ENCODE measurements at regions not wholly inside any gene's neighbourhood (a gene's known extent, or its start where the extent isn't known, plus 50 kb on each side); places are given as distances from the start of the nearest gene placed in this dataset.

DNA sequence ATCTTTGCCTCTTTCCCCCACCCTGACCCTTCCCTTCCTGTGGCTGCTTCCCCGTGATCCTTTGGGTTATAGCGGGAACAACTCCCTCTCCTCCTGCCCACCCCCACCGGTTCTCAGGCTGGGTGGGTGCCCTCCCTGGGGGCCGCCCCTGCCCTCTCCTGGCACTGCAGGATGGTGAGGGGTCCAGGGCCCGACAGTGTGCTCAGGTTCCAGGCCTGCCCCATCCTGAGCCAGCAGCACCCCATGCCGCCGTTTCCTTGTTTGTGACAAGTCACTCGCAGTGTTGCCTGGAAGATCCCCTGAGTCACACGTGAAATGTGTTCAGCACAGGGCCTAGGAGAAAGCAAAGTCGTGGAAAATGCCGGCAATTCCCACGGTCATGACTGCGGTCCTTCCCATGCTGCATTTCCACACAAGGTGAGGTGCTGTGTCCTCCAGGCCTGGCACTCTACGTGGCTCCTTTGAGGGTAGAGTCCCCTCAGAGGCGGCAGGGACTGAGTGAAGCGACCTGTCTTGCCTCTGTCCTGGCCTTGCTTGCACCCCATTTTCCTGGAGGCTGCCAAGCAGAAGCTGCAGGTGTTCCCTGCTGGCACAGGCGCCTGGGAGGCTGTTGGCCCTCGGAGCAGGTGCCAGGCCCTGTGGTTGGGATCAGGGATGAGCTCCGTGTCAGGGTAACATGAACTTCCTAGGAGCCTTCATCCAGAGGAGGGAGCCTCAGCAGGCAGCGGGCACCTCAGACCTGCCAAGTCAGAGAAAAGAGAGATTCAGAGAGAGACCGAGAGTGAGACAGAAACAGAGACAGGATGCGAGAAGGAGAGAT lies 80.5 kb upstream of the LINC01488 start:
- no peaks in the 10 kb centered on the region for H3K27me3 ChIP-seq (ENCODE audit: control insufficient read depth in 3 of 3, insufficient read depth in 3 of 3, low read depth in 1 of 3, low read length in 3 of 3)
- WGBS, 2 donors (ENCODE audit: extremely low coverage in 2 of 2, insufficient read length in 2 of 2, insufficient replicate concordance in 1 of 2) = no CpG with 5 or more reads among the region's 22 CpGs
- peak overlapping the region; percentile 70 for H3K4ac ChIP-seq (ENCODE audit: low read length)
- H3K9ac ChIP-seq (ENCODE audit: low read depth, low read length, poor library complexity) = no peak overlapping the region
- no peak overlapping the region for H3K4me2 ChIP-seq (ENCODE audit: insufficient read depth, low read length, poor library complexity, severe bottlenecking)
- H2BK12ac ChIP-seq (ENCODE audit: low read length) = no peak overlapping the region
- H3K79me1 ChIP-seq (ENCODE audit: low read depth, low read length) = no peaks in the 10 kb centered on the region
- H3K27ac ChIP-seq (replicated peaks; ENCODE audit: low read length) = no peak overlapping the region
- H2BK120ac ChIP-seq (ENCODE audit: low read depth, low read length) = no peak overlapping the region
- H3K18ac ChIP-seq (ENCODE audit: low read length) = peak overlapping the region; percentile 86
- no peak overlapping the region for H2AFZ ChIP-seq (ENCODE audit: low read length)
- H2AK5ac ChIP-seq (ENCODE audit: low read depth, low read length) = peak overlapping the region; percentile 67
- no peak overlapping the region for H3K14ac ChIP-seq (ENCODE audit: low read length)
- peak overlapping the region; percentile 27 for H2BK5ac ChIP-seq (ENCODE audit: low read length)
- no peak overlapping the region for H3K4me3 ChIP-seq (ENCODE audit: low read length in 2 of 2)
- DNase-seq (ENCODE audit: low spot score) = no peak
- H4K8ac ChIP-seq (ENCODE audit: low read depth, low read length) = no peak overlapping the region
- H3K23ac ChIP-seq (ENCODE audit: low read depth, low read length, poor library complexity) = peak overlapping the region; percentile 5
- H4K91ac ChIP-seq (ENCODE audit: low read depth, low read length, poor library complexity) = no peak overlapping the region
- H2BK15ac ChIP-seq (ENCODE audit: low read length) = peak overlapping the region; percentile 49
- no peaks in the 10 kb centered on the region for H3K36me3 ChIP-seq (replicated peaks in 1 of 2; ENCODE audit: control insufficient read depth in 2 of 2, insufficient read depth in 2 of 2, low read length in 2 of 2)
- H3K9me3 ChIP-seq (replicated peaks in 1 of 2; ENCODE audit: control insufficient read depth in 2 of 2, insufficient read depth in 1 of 2, low read depth in 1 of 2, low read length in 2 of 2) = peaks cover 6 to 12% of the 10 kb centered on the region in 2 donors
- H3K4me1 ChIP-seq (ENCODE audit: control insufficient read depth in 2 of 2, insufficient read depth in 1 of 2, low read depth in 1 of 2, low read length in 2 of 2) = peaks cover 6 to 10% of the 10 kb centered on the region in 2 donors

DNA sequence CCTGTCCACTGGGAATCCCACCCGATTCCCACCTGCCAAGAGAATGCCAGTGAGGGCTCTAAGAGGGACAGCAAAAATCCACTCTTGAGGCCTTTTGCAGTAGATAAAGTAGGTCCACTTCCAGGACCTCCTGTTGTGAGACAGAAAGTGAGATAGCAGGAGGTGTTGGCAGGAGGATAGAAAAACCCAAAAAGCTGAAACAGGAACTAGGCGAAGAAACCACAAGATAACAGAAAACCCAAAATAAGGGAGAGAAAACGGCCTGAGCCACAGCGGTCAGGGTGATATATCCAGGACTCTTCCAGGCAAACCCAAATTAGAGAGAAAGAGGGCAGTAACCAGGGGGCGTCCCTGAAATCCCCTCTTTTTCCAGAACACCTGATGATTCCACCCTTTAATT lies 79.7 kb upstream of the LINC01488 start:
- H2BK12ac ChIP-seq (ENCODE audit: low read length) = no peak overlapping the region
- H4K8ac ChIP-seq (ENCODE audit: low read depth, low read length) = no peak overlapping the region
- H3K27me3 ChIP-seq (ENCODE audit: control insufficient read depth in 3 of 3, insufficient read depth in 3 of 3, low read depth in 1 of 3, low read length in 3 of 3) = no peaks in the 10 kb centered on the region
- H4K91ac ChIP-seq (ENCODE audit: low read depth, low read length, poor library complexity) = no peak overlapping the region
- no peak overlapping the region for H3K14ac ChIP-seq (ENCODE audit: low read length)
- H3K27ac ChIP-seq (replicated peaks; ENCODE audit: low read length) = no peak overlapping the region
- no peak overlapping the region for H3K18ac ChIP-seq (ENCODE audit: low read length)
- no peak overlapping the region for H2AK5ac ChIP-seq (ENCODE audit: low read depth, low read length)
- no peak overlapping the region for H3K4me3 ChIP-seq (ENCODE audit: low read length in 2 of 2)
- no peak overlapping the region for H3K9ac ChIP-seq (ENCODE audit: low read depth, low read length, poor library complexity)
- no CpG with 5 or more reads among the region's 5 CpGs for WGBS, 2 donors (ENCODE audit: extremely low coverage in 2 of 2, insufficient read length in 2 of 2, insufficient replicate concordance in 1 of 2)
- no peak overlapping the region for H2BK120ac ChIP-seq (ENCODE audit: low read depth, low read length)
- peaks cover 6 to 10% of the 10 kb centered on the region in 2 donors for H3K4me1 ChIP-seq (ENCODE audit: control insufficient read depth in 2 of 2, insufficient read depth in 1 of 2, low read depth in 1 of 2, low read length in 2 of 2)
- no peak overlapping the region for H2AFZ ChIP-seq (ENCODE audit: low read length)
- no peak overlapping the region for H3K23ac ChIP-seq (ENCODE audit: low read depth, low read length, poor library complexity)
- H2BK5ac ChIP-seq (ENCODE audit: low read length) = no peak overlapping the region
- H2BK15ac ChIP-seq (ENCODE audit: low read length) = no peak overlapping the region
- H3K4me2 ChIP-seq (ENCODE audit: insufficient read depth, low read length, poor library complexity, severe bottlenecking) = no peak overlapping the region
- no peaks in the 10 kb centered on the region for H3K79me1 ChIP-seq (ENCODE audit: low read depth, low read length)
- DNase-seq (ENCODE audit: low spot score) = no peak
- no peak overlapping the region for H3K4ac ChIP-seq (ENCODE audit: low read length)
- peaks cover 6 to 12% of the 10 kb centered on the region in 2 donors for H3K9me3 ChIP-seq (replicated peaks in 1 of 2; ENCODE audit: control insufficient read depth in 2 of 2, insufficient read depth in 1 of 2, low read depth in 1 of 2, low read length in 2 of 2)
- no peaks in the 10 kb centered on the region for H3K36me3 ChIP-seq (replicated peaks in 1 of 2; ENCODE audit: control insufficient read depth in 2 of 2, insufficient read depth in 2 of 2, low read length in 2 of 2)

DNA sequence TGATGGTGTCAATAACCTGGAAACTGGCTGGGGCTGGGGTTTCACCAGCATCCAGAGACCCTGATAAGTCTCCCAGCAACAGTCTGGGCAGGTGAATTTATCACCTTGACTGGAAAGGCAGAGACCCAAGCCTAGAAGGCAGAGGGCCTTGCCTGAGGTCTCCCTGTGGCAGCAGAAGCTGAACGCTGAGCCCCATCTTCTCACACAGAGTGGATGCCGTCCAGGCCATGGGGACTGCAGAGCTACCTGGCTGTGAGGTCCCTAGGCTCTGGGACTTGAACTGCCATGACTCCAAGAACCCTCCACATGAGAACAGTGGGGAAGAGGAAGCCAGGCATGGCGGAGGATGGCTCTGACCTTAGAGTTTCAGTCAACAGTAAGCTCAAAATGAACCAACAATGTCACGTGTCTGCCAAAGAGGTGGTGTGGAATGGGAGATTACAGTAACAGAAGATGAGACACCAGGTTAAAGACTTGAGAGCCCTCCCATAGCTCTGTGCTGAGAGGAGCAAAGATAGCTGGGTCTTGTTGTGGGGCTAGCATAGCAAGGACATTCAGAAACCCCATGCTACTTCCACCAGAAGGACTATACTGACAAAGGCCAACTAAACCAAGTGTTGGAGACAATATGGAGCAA lies 79.1 kb upstream of the LINC01488 start:
- no peak overlapping the region for H4K91ac ChIP-seq (ENCODE audit: low read depth, low read length, poor library complexity)
- H3K4ac ChIP-seq (ENCODE audit: low read length) = no peak overlapping the region
- no peak overlapping the region for H3K14ac ChIP-seq (ENCODE audit: low read length)
- no peak for DNase-seq (ENCODE audit: low spot score)
- whole genome bisulfite sequencing, 2 donors (ENCODE audit: extremely low coverage in 2 of 2, insufficient read length in 2 of 2, insufficient replicate concordance in 1 of 2) = no CpG with 5 or more reads among the region's 4 CpGs
- no peak overlapping the region for H3K23ac ChIP-seq (ENCODE audit: low read depth, low read length, poor library complexity)
- no peak overlapping the region for H2AK5ac ChIP-seq (ENCODE audit: low read depth, low read length)
- H4K8ac ChIP-seq (ENCODE audit: low read depth, low read length) = no peak overlapping the region
- H2BK15ac ChIP-seq (ENCODE audit: low read length) = no peak overlapping the region
- H3K4me2 ChIP-seq (ENCODE audit: insufficient read depth, low read length, poor library complexity, severe bottlenecking) = no peak overlapping the region
- no peak overlapping the region for H3K18ac ChIP-seq (ENCODE audit: low read length)
- peaks cover 6 to 10% of the 10 kb centered on the region in 2 donors for H3K4me1 ChIP-seq (ENCODE audit: control insufficient read depth in 2 of 2, insufficient read depth in 1 of 2, low read depth in 1 of 2, low read length in 2 of 2)
- H2AFZ ChIP-seq (ENCODE audit: low read length) = no peak overlapping the region
- H3K9ac ChIP-seq (ENCODE audit: low read depth, low read length, poor library complexity) = no peak overlapping the region
- H3K9me3 ChIP-seq (replicated peaks in 1 of 2; ENCODE audit: control insufficient read depth in 2 of 2, insufficient read depth in 1 of 2, low read depth in 1 of 2, low read length in 2 of 2) = peaks cover 6 to 8% of the 10 kb centered on the region in 2 donors
- H2BK12ac ChIP-seq (ENCODE audit: low read length) = no peak overlapping the region
- no peak overlapping the region for H2BK5ac ChIP-seq (ENCODE audit: low read length)
- no peaks in the 10 kb centered on the region for H3K79me1 ChIP-seq (ENCODE audit: low read depth, low read length)
- no peak overlapping the region for H3K4me3 ChIP-seq (ENCODE audit: low read length in 2 of 2)
- H2BK120ac ChIP-seq (ENCODE audit: low read depth, low read length) = no peak overlapping the region
- H3K36me3 ChIP-seq (replicated peaks in 1 of 2; ENCODE audit: control insufficient read depth in 2 of 2, insufficient read depth in 2 of 2, low read length in 2 of 2) = no peaks in the 10 kb centered on the region
- H3K27me3 ChIP-seq (ENCODE audit: control insufficient read depth in 3 of 3, insufficient read depth in 3 of 3, low read depth in 1 of 3, low read length in 3 of 3) = no peaks in the 10 kb centered on the region
- no peak overlapping the region for H3K27ac ChIP-seq (replicated peaks; ENCODE audit: low read length)

DNA sequence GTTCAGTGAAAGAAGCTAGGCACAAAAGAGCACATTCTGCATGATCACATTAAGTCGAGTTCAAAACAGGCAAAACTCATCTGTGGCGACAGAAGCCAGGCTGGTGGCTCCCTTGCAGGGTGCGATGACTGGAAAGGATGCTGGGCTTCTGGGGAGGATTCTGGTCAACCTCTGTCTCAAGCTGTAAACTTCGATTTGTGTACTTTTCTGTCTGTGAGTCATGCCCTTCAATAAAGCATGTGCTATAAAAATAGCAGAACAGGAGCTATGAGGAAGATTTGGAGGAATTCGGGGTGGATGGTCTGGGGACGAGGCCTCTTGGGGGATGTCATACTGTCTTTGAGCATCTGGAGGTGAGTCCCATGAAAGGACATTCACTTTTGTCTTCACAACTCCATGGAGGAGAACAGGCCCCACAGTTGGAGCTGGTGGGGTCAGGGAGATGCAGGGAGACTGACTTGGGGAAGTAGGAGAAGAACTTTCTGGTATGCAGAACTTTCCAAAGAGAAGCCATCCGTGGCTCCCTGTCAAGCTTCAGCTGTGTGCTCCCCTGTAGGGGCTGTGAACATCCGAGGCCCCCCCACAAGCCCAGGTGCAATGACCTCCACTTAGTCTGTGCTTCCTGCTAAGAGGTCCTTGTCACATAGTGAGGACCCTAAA lies 77.8 kb upstream of the LINC01488 start:
- Histone ChIP-seq H2BK5ac (ENCODE audit: low read length) (no peak overlapping the region), H3K4ac (ENCODE audit: low read length) (no peak overlapping the region), H3K18ac (ENCODE audit: low read length) (no peak overlapping the region), H3K4me3 (ENCODE audit: low read length in 2 of 2) (no peak overlapping the region), H3K14ac (ENCODE audit: low read length) (no peak overlapping the region), H3K4me2 (ENCODE audit: insufficient read depth, low read length, poor library complexity, severe bottlenecking) (no peak overlapping the region), H2BK120ac (ENCODE audit: low read depth, low read length) (no peak overlapping the region), H2BK15ac (ENCODE audit: low read length) (no peak overlapping the region), H4K91ac (ENCODE audit: low read depth, low read length, poor library complexity) (no peak overlapping the region), H3K27me3 (ENCODE audit: control insufficient read depth in 3 of 3, insufficient read depth in 3 of 3, low read depth in 1 of 3, low read length in 3 of 3) (no peaks in the 10 kb centered on the region), H2BK12ac (ENCODE audit: low read length) (no peak overlapping the region), H3K36me3 (replicated peaks in 1 of 2; ENCODE audit: control insufficient read depth in 2 of 2, insufficient read depth in 2 of 2, low read length in 2 of 2) (no peaks in the 10 kb centered on the region), H4K8ac (ENCODE audit: low read depth, low read length) (no peak overlapping the region), H3K4me1 (ENCODE audit: control insufficient read depth in 2 of 2, insufficient read depth in 1 of 2, low read depth in 1 of 2, low read length in 2 of 2) (peaks cover 6 to 8% of the 10 kb centered on the region in 2 donors), H3K9ac (ENCODE audit: low read depth, low read length, poor library complexity) (no peak overlapping the region), H2AK5ac (ENCODE audit: low read depth, low read length) (peak overlapping the region; percentile 40), H2AFZ (ENCODE audit: low read length) (no peak overlapping the region), H3K27ac (replicated peaks; ENCODE audit: low read length) (no peak overlapping the region), H3K23ac (ENCODE audit: low read depth, low read length, poor library complexity) (no peak overlapping the region), H3K9me3 (replicated peaks in 1 of 2; ENCODE audit: control insufficient read depth in 2 of 2, insufficient read depth in 1 of 2, low read depth in 1 of 2, low read length in 2 of 2) (peaks cover 5 to 6% of the 10 kb centered on the region in 2 donors), H3K79me1 (ENCODE audit: low read depth, low read length) (no peaks in the 10 kb centered on the region)
- WGBS, 2 donors (ENCODE audit: extremely low coverage in 2 of 2, insufficient read length in 2 of 2, insufficient replicate concordance in 1 of 2) = no CpG with 5 or more reads among the region's 8 CpGs
- no peak for DNase-seq (ENCODE audit: low spot score)

Data from neuronal stem cell (in vitro differentiated cells).